DND-41 (cell line): ENCODE measurements at regions not wholly inside any gene's neighbourhood (a gene's known extent, or its start where the extent isn't known, plus 50 kb on each side); places are given as distances from the start of the nearest gene placed in this dataset.

Experiments used
- EZH2 ChIP-seq: IDR thresholded peaks from 3 replicates; pipeline ENCODE4 v1.6.1; 2012; ENCODE audit warnings: borderline replicate concordance, low read depth, mild to moderate bottlenecking, moderate library complexity, low read length, inconsistent platforms; ENCODE audit not compliant: severe bottlenecking
- TF ChIP-seq, protein P1 (sequence below): IDR thresholded peaks from 2 replicates; pipeline ENCODE4 v1.5.1; 2012; ENCODE audit warnings: borderline replicate concordance, low read length, moderate library complexity, mild to moderate bottlenecking; ENCODE audit not compliant: poor library complexity, severe bottlenecking; ENCODE audit errors: extremely low read depth

DNA sequence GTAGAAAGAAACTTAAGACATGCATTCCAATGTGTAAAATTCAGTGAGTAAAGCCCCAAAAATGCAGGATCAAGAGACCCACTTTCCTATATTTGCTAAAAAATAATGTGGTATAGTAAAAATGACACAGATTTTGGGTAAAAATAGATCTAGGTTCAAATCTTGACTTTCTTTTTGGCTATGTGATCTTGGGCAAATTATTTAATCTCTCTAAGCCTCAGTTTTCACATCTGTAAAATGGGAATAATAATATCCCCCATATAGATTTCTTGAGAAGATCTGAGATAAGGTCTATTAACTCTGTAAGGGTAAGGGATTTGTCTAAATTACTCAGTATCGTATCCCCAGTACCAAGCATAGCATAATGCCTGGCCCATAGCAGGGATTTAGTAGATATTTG, 172.3 kb downstream of the CARTPT start:
- TF ChIP-seq, protein P1, sequence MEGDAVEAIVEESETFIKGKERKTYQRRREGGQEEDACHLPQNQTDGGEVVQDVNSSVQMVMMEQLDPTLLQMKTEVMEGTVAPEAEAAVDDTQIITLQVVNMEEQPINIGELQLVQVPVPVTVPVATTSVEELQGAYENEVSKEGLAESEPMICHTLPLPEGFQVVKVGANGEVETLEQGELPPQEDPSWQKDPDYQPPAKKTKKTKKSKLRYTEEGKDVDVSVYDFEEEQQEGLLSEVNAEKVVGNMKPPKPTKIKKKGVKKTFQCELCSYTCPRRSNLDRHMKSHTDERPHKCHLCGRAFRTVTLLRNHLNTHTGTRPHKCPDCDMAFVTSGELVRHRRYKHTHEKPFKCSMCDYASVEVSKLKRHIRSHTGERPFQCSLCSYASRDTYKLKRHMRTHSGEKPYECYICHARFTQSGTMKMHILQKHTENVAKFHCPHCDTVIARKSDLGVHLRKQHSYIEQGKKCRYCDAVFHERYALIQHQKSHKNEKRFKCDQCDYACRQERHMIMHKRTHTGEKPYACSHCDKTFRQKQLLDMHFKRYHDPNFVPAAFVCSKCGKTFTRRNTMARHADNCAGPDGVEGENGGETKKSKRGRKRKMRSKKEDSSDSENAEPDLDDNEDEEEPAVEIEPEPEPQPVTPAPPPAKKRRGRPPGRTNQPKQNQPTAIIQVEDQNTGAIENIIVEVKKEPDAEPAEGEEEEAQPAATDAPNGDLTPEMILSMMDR: no peak
- TF ChIP-seq EZH2: no peak
